HFFc6 (cell line): ENCODE measurements at regions not wholly inside any gene's neighbourhood (a gene's known extent, or its start where the extent isn't known, plus 50 kb on each side); places are given as distances from the start of the nearest gene placed in this dataset.

Source experiments
- DNase-seq: peaks from one replicate; pipeline ENCODE4 v3.0.0-alpha.2; 2018
- H3K27ac Mint-ChIP-seq: 2 replicates; pipeline ENCODE4 v1.8.0; 2020; ENCODE audit warnings: mild to moderate bottlenecking, mixed read lengths
- H3K27me3 Mint-ChIP-seq: 2 replicates; pipeline ENCODE4 v1.8.0; 2021; ENCODE audit warnings: mild to moderate bottlenecking, moderate library complexity, mixed read lengths; ENCODE audit not compliant: insufficient read depth
- H3K36me3 Mint-ChIP-seq: 2 replicates; pipeline ENCODE4 v1.8.0; 2021; ENCODE audit warnings: low read depth, mixed read lengths
- H3K4me1 Mint-ChIP-seq: 2 replicates; pipeline ENCODE4 v1.8.0; 2020; ENCODE audit warnings: low read depth, mixed read lengths
- H3K4me3 Mint-ChIP-seq: 2 replicates; pipeline ENCODE4 v1.8.0; 2020; ENCODE audit warnings: mild to moderate bottlenecking, moderate library complexity, mixed read lengths
- H3K9me3 Mint-ChIP-seq: 2 replicates; pipeline ENCODE4 v1.8.0; 2020; ENCODE audit warnings: mild to moderate bottlenecking, mixed read lengths
- TF ChIP-seq, protein P1 (sequence below): fragments of 200-600 bp; sonication (generic); IDR thresholded peaks from 2 replicates; pipeline ENCODE4 v1.5.0; 2021; ENCODE audit warnings: antibody characterized with exemption, mild to moderate bottlenecking

- H3K36me3 Mint-ChIP-seq: peaks cover 8% of the 10 kb centered on the region
- TF ChIP-seq, protein P1, sequence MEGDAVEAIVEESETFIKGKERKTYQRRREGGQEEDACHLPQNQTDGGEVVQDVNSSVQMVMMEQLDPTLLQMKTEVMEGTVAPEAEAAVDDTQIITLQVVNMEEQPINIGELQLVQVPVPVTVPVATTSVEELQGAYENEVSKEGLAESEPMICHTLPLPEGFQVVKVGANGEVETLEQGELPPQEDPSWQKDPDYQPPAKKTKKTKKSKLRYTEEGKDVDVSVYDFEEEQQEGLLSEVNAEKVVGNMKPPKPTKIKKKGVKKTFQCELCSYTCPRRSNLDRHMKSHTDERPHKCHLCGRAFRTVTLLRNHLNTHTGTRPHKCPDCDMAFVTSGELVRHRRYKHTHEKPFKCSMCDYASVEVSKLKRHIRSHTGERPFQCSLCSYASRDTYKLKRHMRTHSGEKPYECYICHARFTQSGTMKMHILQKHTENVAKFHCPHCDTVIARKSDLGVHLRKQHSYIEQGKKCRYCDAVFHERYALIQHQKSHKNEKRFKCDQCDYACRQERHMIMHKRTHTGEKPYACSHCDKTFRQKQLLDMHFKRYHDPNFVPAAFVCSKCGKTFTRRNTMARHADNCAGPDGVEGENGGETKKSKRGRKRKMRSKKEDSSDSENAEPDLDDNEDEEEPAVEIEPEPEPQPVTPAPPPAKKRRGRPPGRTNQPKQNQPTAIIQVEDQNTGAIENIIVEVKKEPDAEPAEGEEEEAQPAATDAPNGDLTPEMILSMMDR: no peak
- no peak overlapping the region for H3K27ac Mint-ChIP-seq
- no peaks in the 10 kb centered on the region for H3K4me1 Mint-ChIP-seq
- H3K27me3 Mint-ChIP-seq: no peaks in the 10 kb centered on the region
- no peak for DNase-seq
- peaks cover 64% of the 10 kb centered on the region for H3K9me3 Mint-ChIP-seq
- H3K4me3 Mint-ChIP-seq: no peak overlapping the region
These were observed 510.2 kb downstream of the TCERG1L start for GRCh38 chr10:130801276-130801675.

GRCh38 chr10:130801784-130802183 is 509.7 kb downstream of the TCERG1L start:
- H3K4me3 Mint-ChIP-seq: no peak overlapping the region
- H3K27ac Mint-ChIP-seq: no peak overlapping the region
- peaks cover 59% of the 10 kb centered on the region for H3K9me3 Mint-ChIP-seq
- peaks cover 8% of the 10 kb centered on the region for H3K36me3 Mint-ChIP-seq
- TF ChIP-seq, protein P1: no peak
- DNase-seq: no peak
- H3K4me1 Mint-ChIP-seq: no peaks in the 10 kb centered on the region
- H3K27me3 Mint-ChIP-seq: no peaks in the 10 kb centered on the region

DNA sequence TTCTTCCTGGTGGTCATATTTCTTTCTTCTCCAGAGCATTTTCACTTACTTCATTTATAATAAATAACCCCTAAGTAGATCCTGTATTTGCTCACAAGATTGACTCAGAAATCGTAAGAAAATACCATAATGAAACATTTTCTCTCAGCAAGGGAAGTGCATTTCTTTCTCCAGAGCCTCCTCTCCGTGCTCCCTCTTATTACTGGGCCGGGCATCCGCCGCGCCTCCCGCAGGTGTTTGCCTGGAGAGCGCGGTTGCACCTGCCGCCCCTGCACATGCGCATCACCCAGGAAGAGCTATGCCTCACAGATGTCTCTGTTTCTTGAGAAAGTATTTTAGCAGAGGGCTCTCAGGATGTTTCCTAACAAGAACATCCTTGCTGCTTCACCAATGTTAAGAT is 509.2 kb downstream of the TCERG1L start:
- Mint-ChIP-seq H3K27ac (no peak overlapping the region), H3K9me3 (peaks cover 54% of the 10 kb centered on the region), H3K4me3 (no peak overlapping the region), H3K27me3 (no peaks in the 10 kb centered on the region), H3K36me3 (peaks cover 8% of the 10 kb centered on the region), H3K4me1 (no peaks in the 10 kb centered on the region)
- TF ChIP-seq, protein P1: no peak
- DNase-seq: no peak

DNA sequence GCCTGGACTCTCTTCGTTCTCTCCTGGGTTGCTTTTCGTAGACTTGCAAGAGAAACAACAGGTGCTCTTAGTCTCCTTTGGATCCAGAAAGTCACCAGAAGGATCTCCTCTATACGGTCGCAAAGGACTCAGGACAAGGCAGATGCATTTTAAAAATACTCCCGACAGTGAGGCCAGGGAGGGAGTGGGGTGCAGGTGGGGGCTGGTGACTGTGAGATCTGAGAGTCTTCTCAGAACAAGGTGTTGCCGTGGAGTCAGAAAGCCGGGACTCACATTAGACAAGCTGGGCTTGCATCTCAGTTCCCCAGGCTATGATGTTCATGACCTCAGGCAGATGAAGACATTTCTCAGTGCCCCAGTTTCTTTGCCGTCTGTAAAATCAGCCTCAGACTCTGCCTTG is 507.2 kb downstream of the TCERG1L start:
- Mint-ChIP-seq H3K9me3 (peaks cover 49% of the 10 kb centered on the region), H3K36me3 (peaks cover 8% of the 10 kb centered on the region)

DNA sequence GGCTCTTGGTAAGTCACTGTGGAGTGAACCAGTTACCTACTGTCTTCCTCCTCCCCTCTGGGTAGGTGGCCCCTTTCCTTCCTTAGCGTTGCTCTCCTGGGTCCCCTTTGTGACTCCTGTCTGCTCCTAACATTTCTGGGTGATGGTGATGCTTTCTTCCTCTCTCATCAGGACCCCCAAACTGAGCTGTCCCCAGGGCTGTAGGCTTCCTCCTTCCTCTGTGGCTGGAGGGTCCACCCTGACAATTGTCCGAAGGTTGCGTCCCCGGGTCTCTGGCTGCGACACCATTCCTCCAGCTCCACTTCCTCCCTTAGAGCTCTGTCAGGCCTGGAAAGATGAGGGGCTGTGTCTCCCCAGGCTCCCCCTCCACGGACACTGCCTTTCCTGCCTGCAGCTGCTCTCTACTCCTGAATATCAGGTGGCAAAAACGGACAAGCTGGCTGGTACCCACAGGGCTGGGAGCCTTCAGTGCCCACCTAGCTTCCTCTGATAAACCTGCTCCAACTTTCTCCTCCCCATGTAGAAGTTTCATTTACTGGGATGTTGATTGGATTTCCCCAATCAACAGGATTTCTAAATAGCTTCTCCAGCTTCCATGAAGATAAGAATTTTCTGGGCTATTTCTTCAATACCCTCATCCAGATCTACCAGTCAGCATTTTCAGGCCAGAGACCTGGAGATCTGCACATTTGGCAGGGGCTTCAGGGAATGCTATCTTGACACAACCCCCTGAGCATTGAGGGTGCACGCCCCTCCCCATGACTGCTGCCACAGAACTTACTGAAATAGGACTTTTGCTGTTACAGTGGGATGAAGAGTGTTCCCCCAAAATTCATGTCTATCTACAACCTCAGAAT is 506.5 kb downstream of the TCERG1L start:
- peaks cover 4% of the 10 kb centered on the region for H3K36me3 Mint-ChIP-seq
- peaks cover 44% of the 10 kb centered on the region for H3K9me3 Mint-ChIP-seq
- H3K4me3 Mint-ChIP-seq: no peak overlapping the region
- no peak overlapping the region for H3K27ac Mint-ChIP-seq
- no peak for DNase-seq
- H3K27me3 Mint-ChIP-seq: no peaks in the 10 kb centered on the region
- TF ChIP-seq, protein P1: no peak
- no peaks in the 10 kb centered on the region for H3K4me1 Mint-ChIP-seq

More for the DNA sequence above, 507.2 kb downstream of the TCERG1L start:
- Mint-ChIP-seq H3K27me3 (no peaks in the 10 kb centered on the region), H3K4me1 (no peaks in the 10 kb centered on the region), H3K27ac (no peak overlapping the region), H3K4me3 (no peak overlapping the region)
- TF ChIP-seq, protein P1: no peak
- DNase-seq: no peak
